ENCODE measurements at regions not wholly inside any gene's neighbourhood (a gene's known extent, or its start where the extent isn't known, plus 50 kb on each side); places are given as distances from the start of the nearest gene placed in this dataset.

- peaks cover 0 to 5% of the 10 kb centered on the region in 2 donors for H3K9me3 ChIP-seq (replicated peaks in 1 of 2; ENCODE audit: control insufficient read depth in 2 of 2, insufficient read depth in 1 of 2, low read depth in 1 of 2, low read length in 2 of 2)
- H4K8ac ChIP-seq (ENCODE audit: low read depth, low read length) = no peak overlapping the region
- no peak overlapping the region for H2AK5ac ChIP-seq (ENCODE audit: low read depth, low read length)
- no peak overlapping the region for H3K18ac ChIP-seq (ENCODE audit: low read length)
- no peaks in the 10 kb centered on the region for H3K27me3 ChIP-seq (ENCODE audit: control insufficient read depth in 3 of 3, insufficient read depth in 3 of 3, low read depth in 1 of 3, low read length in 3 of 3)
- no peak overlapping the region for H3K4me3 ChIP-seq (ENCODE audit: low read length in 2 of 2)
- no peaks in the 10 kb centered on the region for H3K79me1 ChIP-seq (ENCODE audit: low read depth, low read length)
- no peak overlapping the region for H2BK5ac ChIP-seq (ENCODE audit: low read length)
- H3K14ac ChIP-seq (ENCODE audit: low read length) = no peak overlapping the region
- no peak overlapping the region for H2AFZ ChIP-seq (ENCODE audit: low read length)
- no peak overlapping the region for H3K27ac ChIP-seq (replicated peaks; ENCODE audit: low read length)
- no peak overlapping the region for H3K9ac ChIP-seq (ENCODE audit: low read depth, low read length, poor library complexity)
- no peak overlapping the region for H3K23ac ChIP-seq (ENCODE audit: low read depth, low read length, poor library complexity)
- no peak overlapping the region for H2BK15ac ChIP-seq (ENCODE audit: low read length)
- H2BK12ac ChIP-seq (ENCODE audit: low read length) = no peak overlapping the region
- no peak overlapping the region for H4K91ac ChIP-seq (ENCODE audit: low read depth, low read length, poor library complexity)
- H3K4me2 ChIP-seq (ENCODE audit: insufficient read depth, low read length, poor library complexity, severe bottlenecking) = no peak overlapping the region
- no CpG with 5 or more reads among the region's 3 CpGs for WGBS, 2 donors (ENCODE audit: extremely low coverage in 2 of 2, insufficient read length in 2 of 2, insufficient replicate concordance in 1 of 2)
- H3K4ac ChIP-seq (ENCODE audit: low read length) = no peak overlapping the region
- H3K4me1 ChIP-seq (ENCODE audit: control insufficient read depth in 2 of 2, insufficient read depth in 1 of 2, low read depth in 1 of 2, low read length in 2 of 2) = no peaks in the 10 kb centered on the region
- no peak overlapping the region for H2BK120ac ChIP-seq (ENCODE audit: low read depth, low read length)
- DNase-seq (ENCODE audit: low spot score) = no peak
- H3K36me3 ChIP-seq (replicated peaks in 1 of 2; ENCODE audit: control insufficient read depth in 2 of 2, insufficient read depth in 2 of 2, low read length in 2 of 2) = no peaks in the 10 kb centered on the region
These were observed 388.2 kb upstream of the LUZP2 start for GRCh38 chr11:24108609-24109008.

- no peak for DNase-seq (ENCODE audit: low spot score)
- no peaks in the 10 kb centered on the region for H3K27me3 ChIP-seq (ENCODE audit: control insufficient read depth in 3 of 3, insufficient read depth in 3 of 3, low read depth in 1 of 3, low read length in 3 of 3)
- no peaks in the 10 kb centered on the region for H3K4me1 ChIP-seq (ENCODE audit: control insufficient read depth in 2 of 2, insufficient read depth in 1 of 2, low read depth in 1 of 2, low read length in 2 of 2)
- H3K27ac ChIP-seq (replicated peaks; ENCODE audit: low read length) = no peak overlapping the region
- no peak overlapping the region for H2AFZ ChIP-seq (ENCODE audit: low read length)
- H3K23ac ChIP-seq (ENCODE audit: low read depth, low read length, poor library complexity) = no peak overlapping the region
- no peak overlapping the region for H3K4me2 ChIP-seq (ENCODE audit: insufficient read depth, low read length, poor library complexity, severe bottlenecking)
- no peaks in the 10 kb centered on the region for H3K79me1 ChIP-seq (ENCODE audit: low read depth, low read length)
- H3K9me3 ChIP-seq (replicated peaks in 1 of 2; ENCODE audit: control insufficient read depth in 2 of 2, insufficient read depth in 1 of 2, low read depth in 1 of 2, low read length in 2 of 2) = no peaks in the 10 kb centered on the region
- no peak overlapping the region for H3K18ac ChIP-seq (ENCODE audit: low read length)
- no peak overlapping the region for H2BK15ac ChIP-seq (ENCODE audit: low read length)
- H3K4ac ChIP-seq (ENCODE audit: low read length) = no peak overlapping the region
- H3K4me3 ChIP-seq (ENCODE audit: low read length in 2 of 2) = no peak overlapping the region
- no peaks in the 10 kb centered on the region for H3K36me3 ChIP-seq (replicated peaks in 1 of 2; ENCODE audit: control insufficient read depth in 2 of 2, insufficient read depth in 2 of 2, low read length in 2 of 2)
- no CpG with 5 or more reads among the region's 3 CpGs for WGBS, 2 donors (ENCODE audit: extremely low coverage in 2 of 2, insufficient read length in 2 of 2, insufficient replicate concordance in 1 of 2)
- no peak overlapping the region for H3K9ac ChIP-seq (ENCODE audit: low read depth, low read length, poor library complexity)
- H4K8ac ChIP-seq (ENCODE audit: low read depth, low read length) = no peak overlapping the region
- H2BK5ac ChIP-seq (ENCODE audit: low read length) = no peak overlapping the region
- H3K14ac ChIP-seq (ENCODE audit: low read length) = no peak overlapping the region
- no peak overlapping the region for H2BK120ac ChIP-seq (ENCODE audit: low read depth, low read length)
- H2AK5ac ChIP-seq (ENCODE audit: low read depth, low read length) = no peak overlapping the region
- no peak overlapping the region for H4K91ac ChIP-seq (ENCODE audit: low read depth, low read length, poor library complexity)
- H2BK12ac ChIP-seq (ENCODE audit: low read length) = no peak overlapping the region
These were observed 374.6 kb upstream of the LUZP2 start for GRCh38 chr11:24122291-24122690.

GRCh38 chr11:24124876-24125275, 372.0 kb upstream of the LUZP2 start:
- Histone ChIP-seq H3K4me2 (ENCODE audit: insufficient read depth, low read length, poor library complexity, severe bottlenecking) (no peak overlapping the region), H4K8ac (ENCODE audit: low read depth, low read length) (no peak overlapping the region), H2BK120ac (ENCODE audit: low read depth, low read length) (no peak overlapping the region)

GRCh38 chr11:24131698-24132097, 365.2 kb upstream of the LUZP2 start:
- H3K9me3 ChIP-seq (replicated peaks in 1 of 2; ENCODE audit: control insufficient read depth in 2 of 2, insufficient read depth in 1 of 2, low read depth in 1 of 2, low read length in 2 of 2) = no peaks in the 10 kb centered on the region
- H2AFZ ChIP-seq (ENCODE audit: low read length) = no peak overlapping the region
- H4K8ac ChIP-seq (ENCODE audit: low read depth, low read length) = no peak overlapping the region
- H4K91ac ChIP-seq (ENCODE audit: low read depth, low read length, poor library complexity) = no peak overlapping the region
- no peak overlapping the region for H2BK12ac ChIP-seq (ENCODE audit: low read length)
- no peak overlapping the region for H2AK5ac ChIP-seq (ENCODE audit: low read depth, low read length)
- no peak overlapping the region for H2BK120ac ChIP-seq (ENCODE audit: low read depth, low read length)
- no peak overlapping the region for H3K14ac ChIP-seq (ENCODE audit: low read length)
- no peak overlapping the region for H3K18ac ChIP-seq (ENCODE audit: low read length)
- H3K4me3 ChIP-seq (ENCODE audit: low read length in 2 of 2) = no peak overlapping the region
- no peak overlapping the region for H3K23ac ChIP-seq (ENCODE audit: low read depth, low read length, poor library complexity)
- no peaks in the 10 kb centered on the region for H3K4me1 ChIP-seq (ENCODE audit: control insufficient read depth in 2 of 2, insufficient read depth in 1 of 2, low read depth in 1 of 2, low read length in 2 of 2)
- H2BK5ac ChIP-seq (ENCODE audit: low read length) = no peak overlapping the region
- WGBS, 2 donors (ENCODE audit: extremely low coverage in 2 of 2, insufficient read length in 2 of 2, insufficient replicate concordance in 1 of 2) = no CpG with 5 or more reads among the region's 8 CpGs
- H2BK15ac ChIP-seq (ENCODE audit: low read length) = no peak overlapping the region
- no peak overlapping the region for H3K9ac ChIP-seq (ENCODE audit: low read depth, low read length, poor library complexity)
- no peak overlapping the region for H3K27ac ChIP-seq (replicated peaks; ENCODE audit: low read length)
- H3K79me1 ChIP-seq (ENCODE audit: low read depth, low read length) = no peaks in the 10 kb centered on the region
- H3K27me3 ChIP-seq (ENCODE audit: control insufficient read depth in 3 of 3, insufficient read depth in 3 of 3, low read depth in 1 of 3, low read length in 3 of 3) = no peaks in the 10 kb centered on the region
- H3K4me2 ChIP-seq (ENCODE audit: insufficient read depth, low read length, poor library complexity, severe bottlenecking) = no peak overlapping the region
- H3K4ac ChIP-seq (ENCODE audit: low read length) = no peak overlapping the region
- no peaks in the 10 kb centered on the region for H3K36me3 ChIP-seq (replicated peaks in 1 of 2; ENCODE audit: control insufficient read depth in 2 of 2, insufficient read depth in 2 of 2, low read length in 2 of 2)
- no peak for DNase-seq (ENCODE audit: low spot score)

More at GRCh38 chr11:24124876-24125275, 372.0 kb upstream of the LUZP2 start:
- Histone ChIP-seq H3K14ac (ENCODE audit: low read length) (no peak overlapping the region), H3K23ac (ENCODE audit: low read depth, low read length, poor library complexity) (no peak overlapping the region), H2BK12ac (ENCODE audit: low read length) (no peak overlapping the region), H3K27me3 (ENCODE audit: control insufficient read depth in 3 of 3, insufficient read depth in 3 of 3, low read depth in 1 of 3, low read length in 3 of 3) (no peaks in the 10 kb centered on the region), H3K18ac (ENCODE audit: low read length) (no peak overlapping the region), H3K9ac (ENCODE audit: low read depth, low read length, poor library complexity) (no peak overlapping the region), H3K4me3 (ENCODE audit: low read length in 2 of 2) (no peak overlapping the region), H3K4me1 (ENCODE audit: control insufficient read depth in 2 of 2, insufficient read depth in 1 of 2, low read depth in 1 of 2, low read length in 2 of 2) (no peaks in the 10 kb centered on the region), H3K9me3 (replicated peaks in 1 of 2; ENCODE audit: control insufficient read depth in 2 of 2, insufficient read depth in 1 of 2, low read depth in 1 of 2, low read length in 2 of 2) (no peaks in the 10 kb centered on the region), H3K79me1 (ENCODE audit: low read depth, low read length) (no peaks in the 10 kb centered on the region), H3K4ac (ENCODE audit: low read length) (no peak overlapping the region), H2BK5ac (ENCODE audit: low read length) (no peak overlapping the region), H3K27ac (replicated peaks; ENCODE audit: low read length) (no peak overlapping the region), H3K36me3 (replicated peaks in 1 of 2; ENCODE audit: control insufficient read depth in 2 of 2, insufficient read depth in 2 of 2, low read length in 2 of 2) (no peaks in the 10 kb centered on the region), H2BK15ac (ENCODE audit: low read length) (no peak overlapping the region), H4K91ac (ENCODE audit: low read depth, low read length, poor library complexity) (no peak overlapping the region), H2AFZ (ENCODE audit: low read length) (no peak overlapping the region), H2AK5ac (ENCODE audit: low read depth, low read length) (no peak overlapping the region)
- no peak for DNase-seq (ENCODE audit: low spot score)
- WGBS, 2 donors (ENCODE audit: extremely low coverage in 2 of 2, insufficient read length in 2 of 2, insufficient replicate concordance in 1 of 2) = no CpG with 5 or more reads among the region's 4 CpGs
